LHCN-M2 (cell line): ENCODE measurements at regions not wholly inside any gene's neighbourhood (a gene's known extent, or its start where the extent isn't known, plus 50 kb on each side); places are given as distances from the start of the nearest gene placed in this dataset.

Source experiments
- DNase-seq: peaks from one replicate; pipeline ENCODE4 v3.0.0-alpha.2; 2012; ENCODE audit warnings: low read depth

GRCh38 chr17:64773386-64773835 is 111.3 kb upstream of the SMURF2 start:
- DNase-seq, result no peak

DNA sequence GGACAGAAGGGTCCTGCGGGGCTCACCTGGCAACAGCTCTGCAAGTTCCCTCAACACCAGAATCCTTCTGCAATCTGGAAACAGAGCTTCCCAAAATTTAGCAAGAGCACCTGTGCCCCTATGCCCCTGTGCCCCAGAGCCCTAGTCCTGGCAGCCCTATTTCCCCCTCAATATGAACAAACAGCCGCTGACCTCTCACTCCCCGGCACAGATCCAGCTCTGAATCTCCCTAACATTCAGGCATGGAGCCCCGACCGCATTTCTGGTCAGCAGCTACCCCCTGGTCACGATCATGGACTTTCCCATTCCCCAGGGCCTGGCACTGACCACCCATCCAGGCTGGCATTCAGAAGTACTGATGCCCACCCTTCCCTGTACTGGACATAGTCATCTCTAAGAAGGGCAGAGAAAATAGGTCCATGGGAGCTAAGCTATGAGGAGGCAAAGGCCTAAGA is 110.8 kb upstream of the SMURF2 start:
- no peak for DNase-seq

GRCh38 chr17:64771980-64772844 is 110.1 kb upstream of the SMURF2 start:
- no peak for DNase-seq

DNA sequence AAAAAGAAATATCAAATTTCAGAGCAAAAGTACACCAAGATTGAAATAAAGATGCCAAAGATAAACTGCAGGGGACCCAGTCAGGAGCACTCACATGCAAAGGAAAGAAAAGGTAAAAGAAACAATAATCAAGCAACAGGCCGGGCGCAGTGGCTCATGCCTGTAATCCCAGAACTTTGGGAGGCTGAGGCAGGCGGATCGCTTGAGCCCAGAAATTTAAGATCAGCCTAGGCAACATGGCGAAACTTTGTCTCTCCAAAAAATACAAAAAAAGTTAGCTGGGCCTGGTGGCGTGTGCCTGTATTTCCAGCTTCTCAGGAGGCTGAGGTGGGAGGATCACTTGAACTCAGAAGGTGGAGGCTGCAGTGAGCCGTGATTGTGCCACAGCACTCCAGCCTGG is 107.6 kb upstream of the SMURF2 start:
- no peak for DNase-seq

GRCh38 chr17:64767269-64767997 is 105.3 kb upstream of the SMURF2 start:
- DNase-seq, result no peak

DNA sequence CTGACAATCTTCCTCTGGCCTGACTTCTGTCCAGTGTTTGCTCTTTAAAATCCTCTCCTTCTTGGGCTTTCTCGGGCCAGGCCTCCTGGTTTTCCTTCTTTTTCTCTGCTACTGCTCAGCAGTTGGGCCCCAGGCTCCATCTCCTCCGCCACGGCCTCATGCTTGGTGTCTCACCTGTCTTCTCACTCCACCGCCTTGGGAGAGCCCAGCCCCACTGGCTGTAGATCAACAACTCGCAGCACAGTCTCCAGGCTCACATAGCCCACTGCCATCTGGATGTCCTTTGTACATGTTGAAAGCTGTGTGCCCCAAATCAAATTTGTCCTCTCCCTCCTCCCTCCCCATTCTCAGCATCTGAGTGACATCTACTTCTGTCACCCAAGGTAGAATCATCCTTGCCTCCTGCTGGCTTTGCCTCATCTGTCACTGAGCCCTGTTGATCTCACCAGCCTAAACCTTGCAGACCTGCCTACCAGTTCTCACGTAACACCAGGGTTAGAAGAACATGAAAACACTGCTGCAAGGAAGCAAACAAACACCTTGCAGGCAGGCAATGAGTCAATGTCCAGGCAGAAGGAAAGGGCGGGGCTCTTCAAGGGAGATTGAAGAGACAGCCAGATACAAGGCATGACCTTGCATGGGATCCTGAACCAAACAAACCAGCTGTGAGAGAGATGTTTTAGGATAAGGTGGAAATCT is 103.2 kb upstream of the SMURF2 start:
- no peak for DNase-seq

DNA sequence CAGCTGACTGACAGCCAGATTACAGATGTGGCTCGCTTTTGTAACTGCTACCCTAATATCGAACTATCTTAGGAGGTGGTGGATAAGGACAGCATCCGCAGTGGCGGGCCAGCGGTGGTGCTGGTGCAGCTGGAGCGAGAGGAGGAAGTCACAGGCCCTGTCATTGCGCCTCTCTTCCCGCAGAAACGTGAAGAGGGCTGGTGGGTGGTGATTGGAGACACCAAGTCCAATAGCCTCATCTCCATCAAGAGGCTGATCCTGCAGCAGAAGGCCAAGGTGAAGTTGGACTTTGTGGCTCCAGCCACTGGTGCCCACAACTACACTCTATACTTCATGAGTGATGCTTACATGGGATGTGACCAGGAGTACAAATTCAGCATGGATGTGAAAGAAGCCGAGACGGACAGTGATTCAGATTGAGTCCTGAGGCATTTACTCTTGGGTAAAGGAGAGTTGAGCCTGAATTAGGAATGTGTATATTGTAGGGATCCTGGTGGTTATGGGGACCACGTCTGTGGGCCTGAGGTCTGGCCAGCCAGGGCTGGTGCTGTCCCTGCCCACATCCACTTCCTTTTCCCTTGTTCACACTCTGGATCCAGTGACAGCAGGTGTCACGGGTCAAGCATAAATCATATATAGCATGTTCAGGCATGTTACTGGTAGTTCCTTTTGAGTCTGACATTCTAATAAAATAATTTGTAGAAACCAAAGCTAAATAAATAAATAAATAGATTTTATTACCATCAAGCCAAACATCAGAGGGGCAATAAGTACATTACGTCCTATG is 89.0 kb upstream of the SMURF2 start:
- no peak for DNase-seq

DNA sequence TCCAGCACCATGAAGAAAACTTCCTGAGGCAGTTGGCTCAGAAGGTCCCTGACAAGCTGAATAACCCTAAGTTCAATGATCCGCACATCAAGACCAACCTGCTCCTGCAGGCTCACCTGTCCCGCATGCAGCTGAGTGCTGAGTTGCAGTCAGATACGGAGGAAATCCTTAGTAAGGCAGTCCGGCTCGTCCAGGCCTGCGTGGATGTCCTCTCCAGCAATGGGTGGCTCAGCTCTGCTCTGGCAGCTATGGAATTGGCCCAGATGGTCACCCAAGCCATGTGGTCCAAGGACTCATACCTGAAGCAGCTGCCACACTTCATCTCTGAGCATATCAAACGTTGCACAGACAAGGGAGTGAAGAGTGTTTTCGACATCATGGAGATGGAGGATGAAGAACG is 88.4 kb upstream of the SMURF2 start:
- DNase-seq, result no peak

DNA sequence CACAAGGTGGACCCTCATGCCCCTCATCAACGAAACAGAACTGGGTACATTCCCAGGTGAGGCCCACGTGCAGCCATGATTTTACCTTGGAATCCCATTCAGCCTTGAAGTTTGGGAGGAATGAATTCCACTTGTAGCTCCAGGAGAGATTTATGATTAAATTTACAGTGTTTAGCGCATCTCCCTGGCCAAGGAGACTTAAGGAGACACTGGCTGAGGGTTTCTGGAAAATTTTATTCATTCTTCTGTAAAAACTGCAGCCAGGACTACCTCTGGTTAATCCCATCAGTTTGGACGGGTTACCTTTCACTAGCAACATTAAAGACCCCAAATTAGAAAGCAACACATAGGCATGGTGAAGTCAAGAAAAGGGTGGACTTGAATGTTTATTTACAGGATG is 87.2 kb upstream of the SMURF2 start:
- no peak for DNase-seq

DNA sequence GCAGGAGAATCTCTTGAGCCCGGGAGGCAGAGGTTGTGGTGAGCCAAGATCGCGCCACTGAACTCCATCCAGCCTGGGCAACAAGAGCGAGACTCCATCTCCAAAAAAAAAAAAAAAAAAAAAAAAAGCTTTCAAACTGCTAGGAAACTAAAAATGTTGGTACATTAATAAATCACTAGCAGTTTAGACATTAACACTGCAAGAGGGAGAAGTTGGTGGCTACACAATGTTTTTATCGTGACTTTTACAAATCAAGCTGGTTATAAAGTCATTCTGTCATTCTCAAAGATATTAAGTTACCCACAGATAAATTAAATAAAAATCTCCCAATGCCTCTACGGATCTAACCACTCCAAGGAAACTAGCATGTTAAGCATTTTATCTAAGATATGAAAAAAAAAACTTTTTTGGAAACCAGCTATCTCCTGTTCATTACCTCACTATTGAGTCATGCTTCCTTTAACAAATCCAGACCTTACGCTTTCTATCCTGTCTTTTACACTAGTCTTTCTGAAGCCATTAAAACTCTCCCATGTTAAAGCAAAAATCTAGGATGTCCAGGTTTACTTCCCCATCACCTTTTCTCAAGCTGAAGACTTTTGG is 85.9 kb upstream of the SMURF2 start:
- DNase-seq, result no peak

- no peak for DNase-seq
Observed at GRCh38 chr17:64742326-64742725, 80.2 kb upstream of the SMURF2 start.

- peak; percentile 59 for DNase-seq
Observed at GRCh38 chr17:64741916-64742315, 79.8 kb upstream of the SMURF2 start.

DNA sequence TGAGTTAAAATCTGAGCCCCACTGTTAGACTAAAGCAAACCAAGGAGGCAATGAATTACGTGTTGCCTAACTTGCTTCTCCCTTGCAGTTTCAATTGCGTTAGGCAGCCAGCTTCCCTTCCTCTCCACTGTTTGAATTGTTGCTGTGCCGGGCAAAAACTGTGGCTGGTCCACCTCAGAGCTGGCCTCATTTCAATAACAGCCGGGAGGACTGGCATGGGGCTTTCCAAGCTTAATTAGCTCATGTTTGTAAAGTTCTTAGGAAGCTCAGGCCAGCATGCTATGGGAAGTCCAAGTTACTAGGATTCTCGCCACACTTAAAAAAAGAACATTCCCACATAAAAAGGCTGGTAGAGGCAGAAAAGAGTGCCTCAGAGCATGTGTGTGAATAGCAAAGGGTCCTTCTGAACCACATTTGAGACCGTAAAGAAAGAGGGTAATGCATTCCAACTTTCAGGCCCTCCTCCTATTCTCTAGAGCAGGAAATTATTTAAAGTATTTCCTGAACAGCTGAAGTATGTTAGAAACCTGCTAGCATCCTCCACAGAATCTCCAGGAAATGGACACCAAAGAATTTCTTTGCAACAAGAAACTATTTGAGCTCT is 79.0 kb upstream of the SMURF2 start:
- peak; percentile 54 for DNase-seq

DNA sequence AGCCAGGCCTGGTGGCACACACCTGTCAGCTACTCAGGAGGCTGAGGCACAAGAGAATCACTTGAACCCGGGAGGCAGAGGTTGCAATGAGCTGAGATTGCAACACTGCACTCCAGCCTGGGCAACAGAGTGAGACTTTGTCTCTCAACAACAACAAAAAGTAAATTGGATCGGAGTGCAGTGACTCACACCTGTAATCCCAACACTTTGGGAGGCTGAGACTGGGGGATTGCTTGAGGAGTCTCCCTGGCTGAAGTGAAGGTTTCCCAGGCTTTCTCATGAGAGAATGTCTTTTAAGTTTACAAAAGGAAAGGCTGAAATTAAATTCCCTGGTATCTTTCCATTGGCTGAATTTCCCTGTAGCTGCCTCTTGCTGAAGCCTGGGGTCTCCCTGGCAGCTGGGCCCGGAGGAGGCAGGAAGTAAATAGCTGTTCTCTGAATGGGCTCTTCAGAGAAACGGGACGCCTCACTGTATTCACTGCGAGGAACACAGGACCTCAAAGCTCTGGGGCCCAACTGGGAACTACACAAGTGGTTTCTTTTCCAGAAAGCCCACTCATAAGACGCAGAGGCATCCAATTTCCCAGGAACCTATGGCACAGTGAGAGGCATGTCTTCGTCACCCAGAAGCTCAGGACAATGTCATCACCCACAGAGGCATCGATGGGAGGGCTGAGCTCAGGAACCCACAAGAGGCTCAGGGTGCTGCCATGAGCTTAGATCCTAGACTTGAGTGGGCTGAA is 77.4 kb upstream of the SMURF2 start:
- peak; percentile 55 for DNase-seq

DNA sequence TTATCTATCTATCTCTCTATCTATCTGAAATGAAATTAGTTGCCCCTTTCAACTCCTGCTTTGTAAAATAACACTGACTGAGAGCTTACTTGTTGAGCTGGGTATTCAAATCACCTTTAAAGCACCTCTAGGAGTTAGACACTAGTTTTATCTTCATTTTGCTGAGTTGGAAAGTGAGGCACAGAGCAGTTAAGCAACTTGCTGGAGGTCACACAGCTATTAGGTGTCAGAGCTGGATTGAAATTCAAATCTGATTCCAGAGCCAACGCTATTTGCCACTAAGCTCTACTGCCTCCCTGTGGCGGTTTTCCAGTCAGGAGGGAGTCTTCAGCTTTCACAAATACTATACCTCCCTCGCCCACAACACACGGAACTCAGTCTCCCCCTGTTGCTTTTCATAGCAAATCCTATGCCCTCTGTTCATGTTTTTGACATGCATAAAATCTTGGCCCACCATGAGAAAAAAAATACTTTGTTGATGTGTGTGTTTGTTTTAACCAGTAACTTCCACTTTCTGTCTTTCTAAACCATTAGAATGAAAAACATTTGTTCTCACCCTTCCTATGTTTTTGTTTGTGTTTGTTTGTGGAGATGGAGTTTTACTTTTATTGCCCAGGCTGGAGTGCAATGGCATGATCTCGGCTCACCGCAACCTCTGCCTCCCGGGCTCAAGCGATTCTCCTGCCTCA is 74.8 kb upstream of the SMURF2 start:
- peak; percentile 56 for DNase-seq

GRCh38 chr17:64732336-64733006 is 70.4 kb upstream of the SMURF2 start:
- DNase-seq, result peak; percentile 73

DNA sequence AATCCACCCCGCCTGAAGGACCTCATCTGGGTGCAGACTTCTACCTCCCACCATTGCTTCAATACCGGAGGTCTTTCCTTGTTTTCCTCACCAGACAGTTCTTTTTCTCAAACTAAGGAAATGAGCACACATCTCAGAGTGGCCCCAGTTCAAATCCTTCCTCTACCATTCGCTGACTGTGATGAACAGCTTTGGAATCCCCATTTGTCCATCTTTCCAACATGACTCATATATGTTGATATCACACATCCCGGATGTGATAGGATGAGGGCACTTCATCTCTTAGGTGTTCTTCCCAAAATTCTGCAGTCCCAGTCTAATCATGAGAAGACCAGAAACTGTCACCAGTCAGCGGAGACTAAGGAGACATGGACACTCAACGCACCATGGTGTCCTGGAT is 67.9 kb upstream of the SMURF2 start:
- DNase-seq, result peak; percentile 62

DNA sequence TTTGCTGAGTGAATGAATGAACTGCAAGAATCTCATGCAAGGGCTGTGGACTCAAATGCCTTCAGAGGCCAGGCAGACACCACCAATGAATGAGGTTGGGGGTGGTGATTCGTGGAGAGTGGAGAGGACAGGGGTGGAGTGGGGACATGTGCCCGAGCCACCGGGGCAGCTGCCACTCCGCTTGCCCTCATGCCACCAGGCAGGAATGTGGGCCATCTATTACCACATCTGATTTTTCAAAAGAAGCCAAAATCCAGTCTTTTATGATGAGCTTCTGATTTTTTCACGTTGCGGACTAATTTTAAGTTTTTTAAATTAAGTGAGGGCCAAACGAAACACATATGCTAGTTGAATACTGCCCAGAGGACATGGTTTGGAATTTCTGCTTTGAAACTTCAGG is 67.1 kb upstream of the SMURF2 start:
- DNase-seq, result no peak
